Breast epithelium (tissue), 3 donors: ENCODE measurements at regions not wholly inside any gene's neighbourhood (a gene's known extent, or its start where the extent isn't known, plus 50 kb on each side); places are given as distances from the start of the nearest gene placed in this dataset.

Experiments used
- CTCF ChIP-seq, 3 donors: fragments of 450-650 bp; IDR thresholded peaks; one replicate each; pipeline ENCODE4 v1.5.1; 2016 to 2017; ENCODE audit warnings: antibody characterized with exemption in 3 of 3, mild to moderate bottlenecking in 3 of 3, moderate library complexity in 3 of 3
- POLR2A ChIP-seq: fragments of 450-650 bp; IDR thresholded peaks from one replicate; pipeline ENCODE4 v1.6.1; 2016; ENCODE audit warnings: antibody characterized with exemption, mild to moderate bottlenecking, moderate library complexity

GRCh38 chr3:152056481-152056880 lies 183.0 kb downstream of the SUCNR1 start:
- no peak for TF ChIP-seq POLR2A
- TF ChIP-seq CTCF (IDR thresholded peaks at IDR 0.05) = no peak
